ENCODE measurements at regions not wholly inside any gene's neighbourhood (a gene's known extent, or its start where the extent isn't known, plus 50 kb on each side); places are given as distances from the start of the nearest gene placed in this dataset.

DNA sequence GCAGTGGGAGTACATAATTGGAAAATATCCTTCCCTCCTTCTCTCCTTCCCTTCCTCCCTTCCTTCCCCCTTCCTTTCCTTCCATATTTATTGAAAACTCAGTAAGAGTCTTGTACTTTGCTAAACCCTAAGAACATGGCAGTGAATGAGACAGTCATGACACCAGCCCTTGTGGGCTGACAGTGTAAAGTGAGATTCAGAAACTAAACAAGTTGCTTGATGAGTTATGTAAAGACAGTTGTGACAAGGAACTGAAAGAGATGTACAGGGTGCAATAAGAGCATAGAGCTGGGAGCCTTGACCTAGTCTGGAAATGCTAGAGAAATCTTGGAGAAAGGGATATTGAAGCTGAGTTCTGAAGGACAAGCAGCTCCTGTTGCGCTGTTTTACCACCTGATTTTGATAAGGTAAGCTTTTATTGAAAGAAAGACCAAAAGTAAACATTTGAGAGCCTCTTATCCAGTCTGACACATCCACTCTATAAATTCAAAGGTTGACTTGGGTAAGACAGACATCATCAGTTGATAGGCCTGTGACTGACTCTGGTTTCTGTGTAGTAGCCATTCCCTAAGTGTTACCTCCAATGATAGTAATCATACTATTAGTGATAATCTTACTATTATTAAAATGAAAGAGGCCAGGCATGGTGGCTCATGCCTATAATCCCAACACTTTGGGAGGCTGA, 66.5 kb upstream of the SKOR2 start:
- no peak for ATAC-seq

- no peak for ATAC-seq
These were observed 65.5 kb upstream of the SKOR2 start for GRCh38 chr18:47316924-47317323.

- ATAC-seq = no peak
These were observed 62.4 kb upstream of the SKOR2 start for GRCh38 chr18:47313901-47314300.

DNA sequence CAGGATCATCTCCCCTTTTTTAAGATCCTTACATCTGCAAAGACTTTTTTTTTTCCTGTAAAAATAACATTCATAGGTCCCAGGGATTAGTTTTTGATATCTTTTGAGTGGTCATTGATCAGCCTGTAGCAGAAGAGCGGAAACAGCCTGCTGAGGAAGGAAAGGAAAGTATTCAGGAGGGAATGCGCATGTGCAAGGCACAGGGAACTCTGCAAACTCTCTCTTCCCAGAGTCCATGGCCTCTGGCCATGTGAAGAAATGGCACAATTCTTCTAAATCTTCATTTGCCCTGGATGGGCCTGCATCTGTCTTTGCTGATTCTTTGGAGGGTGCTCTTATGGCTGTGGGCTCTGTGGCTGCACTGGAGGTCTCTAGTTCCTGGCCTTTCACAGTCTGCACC, 60.1 kb upstream of the SKOR2 start:
- ATAC-seq = no peak
